Body of pancreas (tissue), 4 donors: ENCODE measurements at regions not wholly inside any gene's neighbourhood (a gene's known extent, or its start where the extent isn't known, plus 50 kb on each side); places are given as distances from the start of the nearest gene placed in this dataset.

Source experiments
- CTCF ChIP-seq, 7 experiments: fragments of 450-650 bp in 4 of 7; fragments of 200-600 bp in 3 of 7; sonication (generic) in 3 of 7; IDR thresholded peaks; one replicate each; pipeline ENCODE4 v1.5.1; 2016 to 2019; ENCODE audit warnings: antibody characterized with exemption in 7 of 7
- POLR2A ChIP-seq, 3 donors: fragments of 450-650 bp; IDR thresholded peaks; one replicate each; pipeline ENCODE4 v1.6.1; 2016; ENCODE audit warnings: antibody characterized with exemption in 3 of 3, mild to moderate bottlenecking in 2 of 3

GRCh38 chr6:10174761-10175160, 240.1 kb downstream of the TFAP2A start:
- TF ChIP-seq POLR2A (IDR thresholded peaks at IDR 0.05) (no peak), CTCF (IDR thresholded peaks at IDR 0.05) (no peak)
